RPMI8226 (cell line): ENCODE measurements at regions not wholly inside any gene's neighbourhood (a gene's known extent, or its start where the extent isn't known, plus 50 kb on each side); places are given as distances from the start of the nearest gene placed in this dataset.

Experiments used
- DNase-seq: peaks from one replicate; pipeline ENCODE4 v3.0.0-alpha.2; 2015

DNA sequence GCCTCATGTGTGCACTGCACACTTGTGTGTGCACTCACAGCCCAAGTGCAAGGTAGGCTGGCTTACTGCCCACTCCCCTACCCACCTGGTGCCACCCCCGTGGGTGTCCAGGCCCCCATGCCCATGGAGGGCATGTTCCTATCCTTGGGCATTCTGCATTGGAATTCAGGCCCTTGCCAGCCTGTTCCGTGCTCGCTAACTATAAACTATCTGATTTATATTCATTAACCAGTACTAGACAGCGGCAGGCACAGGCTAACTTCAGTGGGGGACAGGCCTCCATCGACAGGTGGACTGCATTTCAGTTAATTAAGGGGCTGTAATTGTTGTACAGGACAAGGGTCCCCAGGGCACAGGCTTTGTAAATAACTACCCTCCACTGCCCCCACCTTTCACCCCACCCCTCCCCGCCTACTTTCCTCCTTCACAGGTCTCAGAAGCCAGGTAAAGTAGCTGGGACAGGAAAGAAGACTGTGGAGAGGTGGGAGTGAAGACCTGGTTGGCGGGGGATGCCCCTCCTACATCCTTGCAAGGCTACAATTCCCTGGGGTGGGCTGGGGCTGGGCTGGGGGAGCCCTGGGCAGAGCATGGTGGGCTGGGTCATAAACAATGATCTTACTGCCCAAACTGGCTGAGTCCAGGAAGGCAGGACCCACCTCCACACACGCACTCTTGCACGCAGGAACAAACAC, 119.0 kb upstream of the LHX1 start:
- no peak for DNase-seq

DNA sequence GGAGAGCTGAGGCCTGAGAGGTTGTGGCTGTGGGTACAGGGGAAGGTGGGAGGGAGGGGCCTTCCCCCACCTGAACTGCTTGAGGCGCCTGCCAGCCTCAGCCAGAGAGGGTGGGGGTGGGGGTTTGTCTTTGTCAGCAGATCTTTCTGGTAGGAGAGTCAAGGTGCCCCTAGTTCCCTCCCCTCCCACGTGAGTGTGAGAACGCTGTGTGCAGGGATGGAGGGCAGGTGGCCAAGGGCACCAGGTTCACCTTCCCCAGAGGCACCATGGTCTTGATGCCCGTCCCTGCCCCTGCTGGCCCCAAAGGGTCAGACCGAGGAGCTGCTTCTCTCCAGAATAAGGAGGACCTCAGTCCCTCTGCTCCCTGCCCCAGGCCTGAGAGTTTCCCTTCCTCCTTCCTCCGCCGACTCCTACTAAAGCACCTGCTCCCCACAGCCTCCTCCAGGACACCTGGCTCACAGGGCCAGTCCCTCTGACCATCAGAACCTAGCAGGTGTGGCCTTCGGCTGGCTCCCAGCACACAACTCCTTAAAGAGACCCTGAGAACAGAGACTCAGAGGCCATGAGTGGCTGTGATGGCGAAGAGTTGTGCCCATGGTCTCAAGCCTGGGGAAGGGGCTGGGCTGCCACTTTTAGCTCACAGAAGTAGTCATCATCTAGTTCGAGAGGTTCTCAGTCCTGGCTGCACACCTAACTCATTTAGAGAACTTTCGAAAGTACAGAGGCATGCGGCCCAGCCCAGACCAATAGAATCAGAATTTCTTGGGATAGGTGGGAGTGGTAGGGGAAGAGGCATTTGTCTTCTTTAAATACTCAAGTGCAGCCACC, 113.2 kb upstream of the LHX1 start:
- peak; percentile 88 for DNase-seq

DNA sequence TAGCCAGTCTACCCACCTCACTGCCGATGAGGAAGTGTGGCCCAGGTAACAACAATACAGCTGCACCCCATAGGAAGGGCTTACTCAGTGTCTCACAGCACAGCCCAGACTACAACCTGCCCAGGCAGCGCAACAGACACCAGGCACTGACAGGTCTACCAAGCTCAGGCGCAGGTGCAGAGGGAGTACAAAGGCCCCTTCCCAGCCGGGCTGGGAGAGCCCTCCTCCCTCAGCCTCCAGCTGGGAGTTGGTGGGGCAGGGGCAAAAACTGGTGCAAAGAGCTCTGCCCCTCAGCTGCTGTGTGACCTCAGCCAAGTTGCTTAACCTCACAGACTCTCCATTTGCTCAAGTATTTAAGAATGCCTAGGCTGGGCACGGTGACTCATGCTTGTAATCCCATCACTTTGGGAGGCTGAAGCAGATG, 112.6 kb upstream of the LHX1 start:
- peak; percentile 84 for DNase-seq

DNA sequence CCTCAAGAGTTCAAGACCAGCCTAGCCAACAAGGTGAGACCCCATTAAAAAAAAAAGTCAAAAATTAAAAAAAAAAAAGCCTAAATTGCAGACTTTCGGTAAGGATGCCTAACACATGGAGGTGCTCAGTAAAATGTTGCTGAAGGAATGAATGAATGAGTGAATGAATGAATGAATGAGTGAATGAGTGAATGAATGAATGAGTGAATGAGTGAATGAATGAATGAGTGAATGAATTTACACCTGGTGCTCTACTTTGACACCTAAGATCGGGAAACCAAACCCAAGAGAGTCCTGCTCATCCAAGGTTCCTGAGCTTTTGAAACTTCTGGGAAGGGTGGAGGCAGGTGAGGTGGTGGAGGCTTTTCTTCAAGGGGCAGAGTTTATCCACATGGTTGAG, 112.2 kb upstream of the LHX1 start:
- DNase-seq: no peak

DNA sequence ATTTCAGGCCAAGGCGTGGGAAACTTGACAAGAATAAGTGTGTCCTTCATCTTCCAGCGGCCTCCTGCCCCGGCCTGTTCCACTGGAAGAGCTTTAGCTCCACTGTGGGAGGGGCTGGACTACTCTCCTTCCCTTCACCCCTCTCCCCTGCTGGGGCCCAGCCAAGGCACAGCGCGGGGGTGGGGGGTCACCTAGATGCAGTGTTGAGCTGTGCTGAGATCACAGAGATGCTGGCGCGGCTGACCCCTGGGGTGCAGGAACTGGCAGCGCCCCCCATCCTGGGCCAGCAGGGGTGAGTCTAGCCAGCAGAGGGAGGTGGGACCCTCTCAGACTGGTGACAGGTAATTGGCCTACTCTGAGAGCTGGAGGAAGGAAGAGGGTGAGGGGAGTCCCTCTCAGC, 111.8 kb upstream of the LHX1 start:
- DNase-seq: no peak

DNA sequence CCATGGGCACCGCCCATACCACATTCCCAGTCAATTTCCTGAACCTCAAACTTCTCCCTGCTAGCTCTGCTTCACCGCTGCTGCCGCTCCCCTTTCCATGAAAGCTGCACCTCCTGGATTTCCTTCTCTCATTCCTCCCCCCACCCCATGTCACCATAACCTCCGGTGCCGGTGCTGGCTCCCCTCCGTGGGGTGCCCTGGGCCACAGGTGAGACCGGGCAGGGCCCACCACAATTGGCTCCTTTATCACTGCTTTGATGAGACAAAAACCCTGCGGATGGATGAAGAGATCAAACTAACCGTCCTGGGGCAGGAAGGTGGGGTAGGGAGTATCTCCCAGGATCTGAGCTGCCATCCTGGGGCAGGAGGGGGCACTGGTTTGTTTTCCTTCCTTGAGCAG, 111.3 kb upstream of the LHX1 start:
- DNase-seq: no peak

DNA sequence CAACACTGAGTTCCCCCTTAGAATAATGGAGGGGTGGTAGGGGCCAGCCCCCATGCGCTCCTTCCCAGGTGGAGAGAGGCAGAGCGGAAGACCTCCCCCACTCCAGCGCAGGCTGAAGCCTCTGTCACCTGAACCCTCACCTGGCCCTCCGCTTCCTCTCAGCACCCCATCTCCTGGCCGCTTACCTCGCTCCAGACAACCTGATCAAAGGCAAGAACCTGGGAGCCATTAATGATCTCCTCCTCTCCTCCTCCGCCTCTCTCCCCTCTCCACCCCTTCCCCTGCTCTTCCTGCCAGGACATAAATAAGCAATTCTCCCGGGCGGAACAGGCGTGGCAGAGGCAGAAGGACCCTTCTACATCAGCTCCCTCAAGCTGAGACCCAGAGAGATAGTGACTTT, 110.2 kb upstream of the LHX1 start:
- DNase-seq: no peak

DNA sequence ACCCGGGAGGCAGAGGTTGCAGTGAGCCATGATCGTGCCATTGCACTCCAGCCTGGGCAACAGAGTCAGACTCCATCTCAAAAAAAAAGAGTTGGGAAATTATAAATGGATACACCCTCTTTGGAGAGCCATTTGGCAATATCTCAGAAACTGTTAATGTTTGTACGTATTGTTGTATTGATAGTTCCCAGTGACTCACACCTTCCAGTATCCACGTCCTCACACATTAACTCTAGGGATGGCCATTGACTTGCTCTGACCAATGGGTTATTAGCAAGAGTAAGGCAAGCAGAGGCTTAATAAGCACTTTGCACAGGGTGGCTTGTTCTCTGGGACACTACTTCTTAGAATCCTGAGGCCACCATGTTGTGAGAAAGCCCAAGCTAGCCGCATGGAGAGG, 107.6 kb upstream of the LHX1 start:
- no peak for DNase-seq

DNA sequence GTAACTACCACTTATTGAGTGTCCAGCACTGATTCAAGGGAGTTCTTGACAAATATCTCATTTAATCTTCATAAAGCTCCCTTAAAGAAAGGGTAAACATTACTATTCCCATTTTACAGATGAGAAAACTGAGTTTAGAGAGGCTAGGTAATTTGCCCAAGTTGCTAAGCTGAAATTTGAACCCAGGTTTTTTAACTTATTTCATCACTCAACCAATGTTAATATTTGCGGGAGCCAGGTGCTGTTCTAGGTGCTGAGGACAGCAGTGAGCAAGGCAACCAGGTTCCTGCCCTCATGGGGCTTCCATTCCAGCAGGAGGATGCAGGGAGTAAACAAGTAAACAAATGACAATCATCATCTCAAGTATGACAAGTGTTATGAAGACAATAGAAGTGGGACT, 104.0 kb upstream of the LHX1 start:
- DNase-seq: no peak

DNA sequence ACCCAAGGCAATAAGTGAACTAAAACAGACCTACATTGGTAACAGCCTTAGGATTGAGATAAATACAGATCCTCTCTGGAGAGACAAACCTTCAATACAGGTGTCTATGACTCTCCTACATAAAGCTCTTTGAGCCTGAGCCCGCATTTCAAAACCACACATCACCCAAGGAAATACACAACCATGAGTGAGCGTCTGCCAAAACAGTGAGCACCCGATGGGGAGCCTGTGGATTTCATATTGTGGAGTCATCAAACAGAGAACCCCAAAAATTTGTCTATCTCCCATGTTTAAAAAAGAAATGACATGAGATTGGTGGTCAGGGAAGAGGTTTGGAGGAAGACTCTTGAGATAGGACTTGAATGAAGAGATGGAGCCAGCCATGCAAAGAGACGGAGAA, 102.2 kb upstream of the LHX1 start:
- DNase-seq: no peak

DNA sequence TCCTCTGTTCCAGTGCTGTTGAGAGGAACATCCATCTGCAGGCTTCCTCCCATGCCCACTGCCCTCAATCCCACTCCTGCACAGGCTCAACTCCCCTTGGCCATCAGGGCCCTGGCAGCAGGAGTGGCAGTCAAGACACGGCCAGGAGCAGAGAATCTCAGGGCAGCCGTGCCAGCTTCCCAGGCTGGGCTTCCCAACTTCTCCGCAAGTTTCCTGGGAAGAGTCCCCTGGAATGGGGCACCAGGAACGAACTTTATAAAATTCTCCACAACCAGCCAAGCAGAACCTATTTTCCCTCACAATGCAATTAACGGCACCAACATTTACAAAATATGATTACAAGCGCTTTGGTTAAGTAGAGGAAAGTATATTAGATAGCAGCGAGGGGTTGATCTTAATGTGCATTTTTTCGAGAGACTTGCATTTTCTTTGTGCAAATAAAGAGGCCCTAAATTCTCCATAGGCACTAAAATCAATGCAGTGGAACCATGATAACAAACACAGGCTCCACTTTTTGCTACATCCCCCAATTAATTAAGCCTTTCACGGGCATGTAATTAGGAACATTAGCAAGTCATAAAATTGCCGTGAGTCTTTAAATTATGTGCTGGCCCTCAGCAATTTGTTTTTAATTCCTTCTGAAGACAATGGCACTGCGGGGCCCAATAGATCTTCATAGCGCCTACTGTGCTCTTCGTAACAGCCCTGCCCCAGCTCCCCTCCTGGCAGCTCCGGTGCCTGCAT, 99.9 kb upstream of the LHX1 start:
- DNase-seq: no peak

DNA sequence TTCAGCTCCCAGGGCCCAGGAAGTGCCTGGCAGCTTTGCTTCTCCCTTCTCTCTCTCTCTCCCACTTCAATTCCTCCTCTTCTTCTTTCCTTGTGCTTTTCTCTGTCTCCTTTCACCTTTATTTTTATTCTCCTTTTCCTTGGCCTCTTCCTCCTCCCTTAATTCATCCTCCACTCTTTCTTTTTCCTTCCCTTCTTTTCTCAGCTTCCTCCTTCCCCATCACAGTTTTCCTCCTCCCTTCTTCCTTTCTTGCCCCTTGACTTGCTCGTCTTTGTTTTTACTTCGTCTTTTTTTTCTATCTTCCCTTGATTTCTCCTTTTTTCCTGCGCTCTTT, 99.4 kb upstream of the LHX1 start:
- DNase-seq: no peak

DNA sequence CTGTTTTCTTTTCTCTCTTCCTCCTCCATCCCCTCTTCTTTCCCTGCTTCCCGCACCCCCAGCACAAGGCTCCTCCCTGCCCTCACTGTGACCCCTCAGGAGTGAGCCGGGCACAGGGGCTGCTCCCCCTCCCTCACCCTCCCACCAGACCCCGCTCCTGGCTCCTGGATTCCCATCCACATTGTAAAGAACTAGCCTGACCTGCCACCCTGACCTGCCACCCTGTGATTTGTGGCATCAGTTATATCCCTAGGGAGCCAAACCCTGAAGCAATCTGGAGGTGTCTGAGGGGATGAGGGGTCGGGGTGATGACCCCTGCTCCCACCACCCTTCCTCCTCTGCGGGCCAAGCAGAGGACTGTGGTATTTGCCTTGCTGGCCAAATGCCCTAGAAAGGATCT, 98.0 kb upstream of the LHX1 start:
- no peak for DNase-seq

DNA sequence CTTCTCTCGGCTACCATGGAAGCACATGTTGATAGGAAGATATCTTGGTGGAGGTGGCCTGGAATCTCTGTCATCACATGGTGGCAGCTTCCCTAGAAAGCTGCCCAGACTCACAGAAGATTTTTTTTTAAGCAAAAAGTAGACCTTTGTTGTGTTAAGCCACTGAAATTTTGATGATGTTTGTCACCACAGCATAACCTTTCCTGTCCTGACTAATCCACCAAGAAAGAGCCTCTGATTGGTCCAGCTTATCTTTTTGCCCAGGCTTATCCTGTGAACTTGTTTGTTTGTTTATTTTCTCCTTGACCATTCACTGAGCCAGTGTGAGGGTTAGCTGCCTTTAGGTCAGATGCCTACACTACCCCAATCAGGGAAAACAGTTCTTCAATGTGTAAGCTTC, 96.5 kb upstream of the LHX1 start:
- DNase-seq: no peak

DNA sequence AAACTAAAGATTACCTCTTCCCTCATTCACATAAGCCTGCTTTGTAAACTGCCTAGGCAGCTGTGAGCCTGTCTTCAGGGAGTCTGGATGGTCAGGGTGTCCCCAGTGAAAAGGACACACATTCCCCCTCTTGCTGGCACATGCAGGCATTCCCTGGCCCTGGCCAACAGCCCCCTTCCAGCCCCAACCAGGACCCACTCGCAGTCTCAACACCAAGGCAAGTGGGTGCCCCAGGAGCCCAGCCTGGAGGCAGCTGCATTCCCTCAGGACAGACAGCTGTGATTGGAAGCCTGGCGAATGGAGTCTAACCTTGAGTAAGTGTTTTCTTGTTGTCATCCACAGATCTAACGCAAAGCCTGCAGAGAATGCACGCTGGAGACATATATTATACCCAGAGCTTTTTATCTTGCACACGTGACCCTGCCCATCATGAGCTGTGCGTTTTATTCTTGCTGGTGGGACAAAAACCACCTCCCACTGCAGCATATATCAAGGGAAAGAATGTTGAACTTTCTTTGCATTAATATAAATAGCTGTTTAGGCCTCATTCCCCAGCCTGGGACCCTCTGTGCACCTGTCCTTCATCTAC, 95.0 kb upstream of the LHX1 start:
- no peak for DNase-seq

DNA sequence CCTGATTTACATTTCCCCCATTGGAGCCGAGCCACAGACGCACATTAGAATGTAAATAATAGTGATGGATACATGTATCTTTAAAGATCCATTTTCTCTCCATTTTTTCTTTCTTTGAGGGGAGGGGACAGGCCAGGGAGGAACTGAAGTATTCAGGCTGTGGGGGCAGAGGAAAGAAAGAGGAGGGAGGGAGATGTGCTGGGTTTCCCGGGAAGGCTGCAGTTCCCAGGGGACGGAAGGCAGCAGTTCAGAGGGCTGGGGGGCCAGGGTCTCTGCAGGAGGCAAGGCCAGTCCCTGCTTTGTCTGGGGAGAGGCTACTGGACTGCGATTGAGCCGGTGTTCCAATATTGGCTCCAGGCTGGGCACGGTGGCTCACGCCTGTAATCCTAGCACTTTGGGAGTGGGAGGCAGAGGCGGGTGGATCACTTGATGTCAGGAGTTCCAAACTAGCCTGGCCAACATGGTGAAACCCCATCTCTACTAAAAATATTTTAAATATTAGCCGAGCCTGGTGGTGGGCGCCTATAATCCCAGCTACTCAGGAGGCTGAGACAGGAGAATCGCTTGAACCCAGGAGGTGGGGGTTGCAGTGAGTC, 94.2 kb upstream of the LHX1 start:
- DNase-seq: no peak

DNA sequence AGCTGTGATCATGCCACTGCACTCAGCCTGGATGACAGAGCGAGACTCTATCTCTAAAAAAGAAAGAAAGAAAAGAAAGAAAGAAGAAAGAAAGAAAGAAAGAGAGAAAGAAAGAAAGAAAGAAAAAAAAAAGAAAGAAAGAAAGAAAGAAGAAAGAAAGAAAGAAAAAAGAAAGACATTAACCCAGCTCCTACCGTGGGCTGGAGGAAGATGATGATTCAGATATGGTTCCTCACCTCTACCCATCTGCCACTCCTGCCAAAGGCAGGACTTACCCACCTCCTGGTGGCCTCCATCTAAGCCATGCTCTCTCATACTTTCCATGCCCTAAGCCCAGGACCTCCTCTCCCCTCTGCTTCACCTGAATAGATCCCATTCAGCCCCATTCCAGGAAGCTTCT, 93.3 kb upstream of the LHX1 start:
- no peak for DNase-seq

DNA sequence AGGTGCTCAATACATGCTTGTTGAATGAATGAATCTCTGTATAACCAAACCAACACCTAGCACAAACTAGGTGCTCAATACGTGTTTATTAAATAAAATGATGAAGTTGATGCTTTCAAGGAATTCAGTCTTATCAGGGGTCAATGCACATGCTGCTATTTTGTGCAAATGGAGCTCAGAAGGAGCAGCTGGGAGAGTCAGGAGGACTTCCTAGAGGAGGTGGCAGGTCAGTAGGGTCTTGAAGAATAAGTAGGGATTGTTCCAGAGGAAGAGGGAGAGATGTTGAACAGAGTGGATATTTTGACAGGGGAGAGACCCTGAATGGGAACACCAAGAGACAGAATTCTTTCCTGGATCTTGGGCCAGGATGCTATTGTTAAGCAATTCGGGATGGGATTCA, 92.7 kb upstream of the LHX1 start:
- DNase-seq: no peak

DNA sequence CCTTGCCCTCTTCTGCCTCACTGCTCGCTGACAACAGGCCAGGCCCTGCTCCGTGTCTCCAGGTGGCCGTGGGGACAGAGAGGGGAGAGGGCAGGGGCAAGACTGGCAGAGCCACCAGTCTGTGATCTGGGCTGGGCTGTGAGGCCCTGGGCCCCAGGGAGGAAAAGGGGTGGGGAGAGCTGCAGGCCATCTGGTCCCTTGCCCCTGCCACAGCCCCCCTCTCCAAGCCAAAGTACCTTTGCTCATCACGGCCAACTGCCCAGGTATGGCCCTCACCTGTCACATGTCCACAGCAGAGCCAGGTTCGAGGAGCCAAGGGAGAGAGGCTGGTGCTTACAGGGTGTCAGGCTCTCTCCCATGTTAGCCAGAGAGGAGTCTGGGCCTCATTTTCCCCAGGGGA, 91.4 kb upstream of the LHX1 start:
- no peak for DNase-seq

DNA sequence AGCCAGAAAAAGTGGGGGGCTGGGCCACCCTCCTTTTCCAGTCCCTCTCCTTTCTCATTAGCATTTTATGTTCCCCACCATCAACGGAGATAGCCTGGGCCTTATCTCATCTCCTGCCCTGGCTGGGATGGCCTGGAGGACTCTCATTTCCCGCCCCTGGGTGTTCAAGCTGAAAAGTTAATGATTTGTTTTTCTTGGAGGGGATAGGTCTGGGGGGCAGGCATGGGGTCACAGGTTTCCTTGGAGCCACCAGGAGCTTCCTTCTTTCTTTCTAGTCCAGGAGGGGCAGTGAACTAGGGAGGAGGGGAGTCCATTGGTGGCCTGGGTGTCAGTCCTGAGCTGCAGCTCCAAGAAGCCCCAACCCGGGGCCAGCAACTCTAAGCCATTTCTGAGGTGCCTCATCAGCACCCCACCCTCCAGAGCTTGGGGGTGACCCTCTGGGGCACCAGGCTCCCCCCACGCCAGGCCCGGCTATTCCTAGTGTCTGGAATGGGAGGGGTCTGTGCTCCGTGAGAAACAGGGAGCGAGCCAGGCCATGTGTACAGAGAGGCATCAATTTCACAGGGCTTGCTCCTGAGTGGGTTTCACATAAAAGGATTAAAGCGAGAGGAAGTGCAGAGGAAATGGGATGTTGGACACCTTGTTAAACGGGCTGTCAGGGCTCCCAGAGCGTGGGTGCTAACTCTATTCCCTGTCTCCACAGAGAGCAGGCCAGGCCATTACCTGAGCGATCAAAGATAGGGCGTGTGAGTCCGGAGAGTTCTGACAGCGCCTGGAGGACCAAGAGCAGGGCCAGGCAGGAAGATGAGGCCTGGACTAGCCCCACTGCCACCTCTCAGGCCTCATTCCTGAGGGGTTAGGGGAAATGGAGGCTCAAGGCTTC, 90.6 kb upstream of the LHX1 start:
- no peak for DNase-seq

DNA sequence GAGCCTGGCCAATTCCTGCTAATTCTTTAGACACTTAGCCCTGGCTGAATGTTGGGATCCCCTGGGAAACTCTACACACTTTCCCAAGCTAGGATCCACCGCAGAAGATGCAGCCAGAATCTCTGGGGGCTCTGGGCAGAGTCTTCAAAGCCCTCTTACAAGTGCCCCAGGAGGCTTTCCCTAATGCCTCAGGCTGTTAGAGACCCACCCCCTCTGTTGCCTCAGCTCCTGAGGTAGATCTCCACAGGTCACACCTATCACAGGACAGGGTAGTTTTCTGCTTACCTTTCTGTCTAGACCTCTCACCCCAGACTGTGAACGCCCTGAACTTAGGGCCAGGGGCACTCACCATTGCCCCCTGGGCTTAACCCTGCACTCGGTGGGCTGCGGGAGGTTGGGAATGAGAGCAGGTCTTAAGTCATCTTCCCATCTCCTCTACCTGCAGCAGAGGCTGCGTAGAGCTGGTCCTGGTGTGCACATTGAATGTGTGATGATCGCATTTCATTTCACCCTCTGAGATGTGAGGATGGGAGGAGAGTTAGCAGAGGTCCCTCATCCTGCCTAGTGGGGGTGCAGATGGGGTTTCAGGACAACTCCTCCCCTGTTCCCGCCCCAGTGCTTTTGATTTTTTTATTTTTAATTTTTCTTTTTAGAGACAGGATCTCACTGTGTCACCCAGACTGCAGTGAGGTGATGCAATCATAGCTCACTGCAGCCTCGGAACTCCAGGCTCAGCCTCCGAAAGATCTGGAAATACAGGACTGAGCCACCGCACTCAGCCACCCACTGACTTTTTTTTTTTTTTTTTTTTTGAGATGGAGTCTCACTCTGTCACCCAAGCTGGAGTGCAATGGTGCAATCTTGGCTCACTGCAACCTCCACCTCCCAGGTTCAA, 89.0 kb upstream of the LHX1 start:
- no peak for DNase-seq
